ENCODE measurements at regions not wholly inside any gene's neighbourhood (a gene's known extent, or its start where the extent isn't known, plus 50 kb on each side); places are given as distances from the start of the nearest gene placed in this dataset.
A peak's percentile ranks its signal among the peaks of the same experiment; 100 is the strongest.

- no peaks in the 10 kb centered on the region for H3K9me3 ChIP-seq (replicated peaks; ENCODE audit: insufficient read depth, low read length)
These were observed 366.4 kb downstream of the CASP12 start for GRCh38 chr11:104531894-104532293.

GRCh38 chr11:104531075-104531474 is 367.1 kb upstream of the PDGFD start:
- no peaks in the 10 kb centered on the region for H3K36me3 ChIP-seq (replicated peaks; ENCODE audit: insufficient read depth, low read length)
- H3K27me3 ChIP-seq (replicated peaks; ENCODE audit: insufficient read depth, low read length) = no peaks in the 10 kb centered on the region
- no peak overlapping the region for H3K4me2 ChIP-seq (ENCODE audit: low read depth, low read length)
- no peak for DNase-seq
- H3K4me1 ChIP-seq (ENCODE audit: low read length) = no peaks in the 10 kb centered on the region
- H4K20me1 ChIP-seq (ENCODE audit: insufficient read depth, low read length) = no peaks in the 10 kb centered on the region
- H3K79me2 ChIP-seq (ENCODE audit: low read length) = no peaks in the 10 kb centered on the region
- peak; percentile 34 for TF ChIP-seq CTCF (IDR thresholded peaks at IDR 0.05; ENCODE audit: low read length)
- TF ChIP-seq EZH2phosphoT487 (IDR thresholded peaks at IDR 0.05; ENCODE audit: low read length) = no peak
- no peak for TF ChIP-seq EZH2 (optimal IDR thresholded peaks at IDR 0.05; ENCODE audit: low read depth, low read length)
- no peaks in the 10 kb centered on the region for H3F3A ChIP-seq (ENCODE audit: insufficient read depth, low read length)
- no peak overlapping the region for H2AFZ ChIP-seq (ENCODE audit: low read length)
- H3K9me2 ChIP-seq (replicated peaks; ENCODE audit: insufficient read depth, low read length) = no peaks in the 10 kb centered on the region
- H3K27ac ChIP-seq (ENCODE audit: low read length) = no peak overlapping the region
- H3K9ac ChIP-seq (ENCODE audit: low read length) = no peak overlapping the region
- H3K4me3 ChIP-seq (ENCODE audit: low read length) = no peak overlapping the region
- H3K9me3 ChIP-seq (replicated peaks; ENCODE audit: insufficient read depth, low read length) = no peaks in the 10 kb centered on the region

More at GRCh38 chr11:104531894-104532293, 366.4 kb downstream of the CASP12 start:
- Histone ChIP-seq H2AFZ (ENCODE audit: low read length) (no peak overlapping the region), H3K9ac (ENCODE audit: low read length) (no peak overlapping the region), H4K20me1 (ENCODE audit: insufficient read depth, low read length) (no peaks in the 10 kb centered on the region), H3K79me2 (ENCODE audit: low read length) (no peaks in the 10 kb centered on the region), H3K27me3 (replicated peaks; ENCODE audit: insufficient read depth, low read length) (no peaks in the 10 kb centered on the region), H3K9me2 (replicated peaks; ENCODE audit: insufficient read depth, low read length) (no peaks in the 10 kb centered on the region), H3K4me3 (ENCODE audit: low read length) (no peak overlapping the region), H3K27ac (ENCODE audit: low read length) (no peak overlapping the region), H3K4me2 (ENCODE audit: low read depth, low read length) (no peak overlapping the region), H3K36me3 (replicated peaks; ENCODE audit: insufficient read depth, low read length) (no peaks in the 10 kb centered on the region), H3F3A (ENCODE audit: insufficient read depth, low read length) (no peaks in the 10 kb centered on the region), H3K4me1 (ENCODE audit: low read length) (no peaks in the 10 kb centered on the region)
- DNase-seq = no peak
- TF ChIP-seq EZH2 (optimal IDR thresholded peaks at IDR 0.05; ENCODE audit: low read depth, low read length) (no peak), CTCF (IDR thresholded peaks at IDR 0.05; ENCODE audit: low read length) (no peak), EZH2phosphoT487 (IDR thresholded peaks at IDR 0.05; ENCODE audit: low read length) (no peak)

- DNase-seq = no peak
- H3K4me1 ChIP-seq (ENCODE audit: low read length) = no peaks in the 10 kb centered on the region
- TF ChIP-seq CTCF (IDR thresholded peaks at IDR 0.05; ENCODE audit: low read length) (no peak), EZH2 (optimal IDR thresholded peaks at IDR 0.05; ENCODE audit: low read depth, low read length) (no peak), EZH2phosphoT487 (IDR thresholded peaks at IDR 0.05; ENCODE audit: low read length) (no peak)
- H3K9me3 ChIP-seq (replicated peaks; ENCODE audit: insufficient read depth, low read length) = no peaks in the 10 kb centered on the region
- no peak overlapping the region for H3K9ac ChIP-seq (ENCODE audit: low read length)
- H2AFZ ChIP-seq (ENCODE audit: low read length) = no peak overlapping the region
- H3K79me2 ChIP-seq (ENCODE audit: low read length) = no peaks in the 10 kb centered on the region
- no peaks in the 10 kb centered on the region for H3K9me2 ChIP-seq (replicated peaks; ENCODE audit: insufficient read depth, low read length)
- H3K27ac ChIP-seq (ENCODE audit: low read length) = no peak overlapping the region
- no peak overlapping the region for H3K4me3 ChIP-seq (ENCODE audit: low read length)
- H3K4me2 ChIP-seq (ENCODE audit: low read depth, low read length) = no peak overlapping the region
- no peaks in the 10 kb centered on the region for H3K27me3 ChIP-seq (replicated peaks; ENCODE audit: insufficient read depth, low read length)
- no peaks in the 10 kb centered on the region for H3F3A ChIP-seq (ENCODE audit: insufficient read depth, low read length)
- H3K36me3 ChIP-seq (replicated peaks; ENCODE audit: insufficient read depth, low read length) = no peaks in the 10 kb centered on the region
- no peaks in the 10 kb centered on the region for H4K20me1 ChIP-seq (ENCODE audit: insufficient read depth, low read length)
These were observed 366.0 kb upstream of the PDGFD start for GRCh38 chr11:104529906-104530305.
